Skin of body (tissue), 1 donor: ENCODE measurements at regions not wholly inside any gene's neighbourhood (a gene's known extent, or its start where the extent isn't known, plus 50 kb on each side); places are given as distances from the start of the nearest gene placed in this dataset.

ENCODE experiments used
- DNase-seq: peaks from one replicate; lab custom pipeline; 2025; lab: John Stamatoyannopoulos, UW

GRCh38 chr1:71267220-71267619 is 186.4 kb upstream of the ZRANB2 start:
- DNase-seq, result no peak

- no peak for DNase-seq
Measured at GRCh38 chr1:71264039-71264438, 183.2 kb upstream of the ZRANB2 start.

- DNase-seq, result no peak
Measured at GRCh38 chr1:71262970-71263369, 182.1 kb upstream of the ZRANB2 start.

GRCh38 chr1:71252900-71253299 is 172.1 kb upstream of the ZRANB2 start:
- DNase-seq, result no peak

- DNase-seq, result no peak
Measured at GRCh38 chr1:71245246-71245645, 164.4 kb upstream of the ZRANB2 start.

- DNase-seq, result no peak
Measured at GRCh38 chr1:71242239-71242638, 161.4 kb upstream of the ZRANB2 start.

GRCh38 chr1:71240656-71241055 is 159.8 kb upstream of the ZRANB2 start:
- no peak for DNase-seq

- DNase-seq, result no peak
Measured at GRCh38 chr1:71236503-71236902, 155.7 kb upstream of the ZRANB2 start.

- no peak for DNase-seq
Measured at GRCh38 chr1:71233645-71234044, 152.8 kb upstream of the ZRANB2 start.

GRCh38 chr1:71232786-71233185 is 152.0 kb upstream of the ZRANB2 start:
- no peak for DNase-seq

- DNase-seq, result no peak
Measured at GRCh38 chr1:71232166-71232763, 151.4 kb upstream of the ZRANB2 start.

GRCh38 chr1:71231751-71232150 is 150.9 kb upstream of the ZRANB2 start:
- DNase-seq, result no peak

GRCh38 chr1:71228742-71229365 is 148.0 kb upstream of the ZRANB2 start:
- no peak for DNase-seq

- DNase-seq, result peak; percentile 33
Measured at GRCh38 chr1:71228241-71228640, 147.4 kb upstream of the ZRANB2 start.

- peak; percentile 59 for DNase-seq
Measured at GRCh38 chr1:71224741-71225377, 144.0 kb upstream of the ZRANB2 start.

- DNase-seq, result peak; percentile 82
Measured at GRCh38 chr1:71223641-71224340, 143.0 kb upstream of the ZRANB2 start.

- DNase-seq, result no peak
Measured at GRCh38 chr1:71222668-71223067, 141.8 kb upstream of the ZRANB2 start.

- no peak for DNase-seq
Measured at GRCh38 chr1:71210718-71211117, 129.9 kb upstream of the ZRANB2 start.

GRCh38 chr1:71203241-71203640 is 122.4 kb upstream of the ZRANB2 start:
- DNase-seq, result no peak

- DNase-seq, result no peak
Measured at GRCh38 chr1:71200503-71200902, 119.7 kb upstream of the ZRANB2 start.

- DNase-seq, result no peak
Measured at GRCh38 chr1:71196685-71197084, 115.8 kb upstream of the ZRANB2 start.

- DNase-seq, result no peak
Measured at GRCh38 chr1:71193153-71193552, 112.3 kb upstream of the ZRANB2 start.
